ENCODE measurements at regions not wholly inside any gene's neighbourhood (a gene's known extent, or its start where the extent isn't known, plus 50 kb on each side); places are given as distances from the start of the nearest gene placed in this dataset.
A peak's percentile ranks its signal among the peaks of the same experiment; 100 is the strongest.
"Not testable (repeated sequence)": the region's sequence is repeated elsewhere in the genome, so short reads cannot be mapped to it uniquely, and the experiment has no call there.

DNA sequence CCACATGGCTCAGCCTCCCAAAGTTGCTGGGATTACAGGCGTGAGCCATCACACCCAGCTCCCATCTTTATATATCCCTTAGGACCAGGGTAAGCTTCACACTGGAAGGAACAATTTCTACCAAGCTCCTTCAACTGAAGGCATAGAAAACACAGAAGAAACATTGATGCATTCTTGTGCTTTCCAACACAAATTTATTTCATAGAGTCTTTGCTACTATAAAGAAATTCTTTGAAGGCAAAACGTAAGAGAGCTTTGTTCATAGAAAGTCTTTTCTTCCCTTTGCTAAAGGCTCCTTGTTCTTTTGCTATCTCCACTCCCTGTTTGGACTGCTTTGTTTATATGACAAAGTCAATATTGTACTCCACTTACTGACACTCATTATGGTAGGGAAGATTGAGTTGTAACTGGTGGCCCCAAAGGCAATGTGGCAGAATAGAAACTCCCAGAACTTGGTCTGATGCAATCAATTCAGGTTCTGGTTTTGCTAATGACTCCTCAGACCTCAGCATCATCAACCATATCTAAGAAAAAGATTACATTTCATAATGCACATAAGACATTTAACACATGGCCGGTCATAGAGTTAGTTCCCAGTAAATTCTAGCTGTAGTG, 97.4 kb upstream of the CLINT1 start:
- DNase-seq = peak; percentile 27

GRCh38 chr5:157955541-157956172, 96.7 kb upstream of the CLINT1 start:
- no peak for DNase-seq

DNA sequence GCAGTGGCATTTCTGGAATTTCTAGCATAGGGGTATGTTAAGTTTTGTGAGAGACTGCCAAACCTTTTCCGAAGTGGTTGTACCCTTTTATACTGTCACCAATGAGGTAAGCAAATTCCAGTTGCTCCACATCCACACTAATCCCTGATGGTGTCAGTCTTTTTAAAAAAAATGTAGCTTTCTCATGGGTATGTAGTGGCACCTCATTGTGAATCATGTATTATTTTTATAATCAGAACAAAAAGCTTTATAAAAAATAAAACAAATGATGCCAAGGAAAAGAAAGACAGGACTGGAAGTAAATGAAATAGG, 93.4 kb upstream of the CLINT1 start:
- DNase-seq = no peak

- DNase-seq = no peak
Measured at GRCh38 chr5:157951673-157952373, 92.9 kb upstream of the CLINT1 start.

DNA sequence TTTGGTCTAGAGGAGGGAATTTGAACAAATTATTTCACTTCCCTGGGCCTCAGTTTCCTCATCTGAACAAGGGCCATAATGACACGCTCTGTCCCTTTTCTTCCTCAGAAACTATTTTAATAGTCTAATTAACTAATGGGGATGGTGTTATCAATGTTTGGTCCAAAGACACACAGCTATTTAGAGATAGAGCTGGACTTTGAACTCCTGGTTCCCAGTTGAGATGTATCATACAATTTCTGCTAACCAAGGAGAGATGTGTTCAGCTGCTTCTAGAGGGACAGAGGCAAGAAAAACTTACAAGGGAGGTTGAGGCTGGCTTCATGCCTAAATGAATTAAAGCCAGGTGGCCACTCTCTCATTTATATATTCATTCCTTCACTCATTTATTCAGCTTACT, 90.6 kb upstream of the CLINT1 start:
- DNase-seq = no peak

- peak; percentile 81 for DNase-seq
Measured at GRCh38 chr5:157948738-157949410, 89.9 kb upstream of the CLINT1 start.

DNA sequence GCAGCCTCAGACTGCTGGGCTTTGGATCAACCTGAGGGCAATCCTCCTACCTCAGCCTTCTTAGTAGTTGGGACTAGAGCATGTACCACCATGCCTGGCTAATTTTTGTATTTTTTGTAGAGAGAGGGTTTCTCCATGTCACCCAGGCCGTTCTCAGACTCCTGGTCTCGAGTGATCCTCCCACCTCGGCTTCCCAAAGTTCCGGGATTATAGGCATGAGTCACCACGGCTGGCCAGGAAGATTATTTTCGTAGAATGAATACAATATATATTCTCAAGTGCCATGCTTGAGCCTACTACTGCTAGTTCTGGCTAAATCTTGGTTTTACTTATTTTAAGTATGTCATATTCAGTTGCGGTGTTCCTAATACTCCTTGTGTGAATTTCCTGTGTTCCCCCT, 88.2 kb upstream of the CLINT1 start:
- DNase-seq = no peak

GRCh38 chr5:157945822-157946221, 86.9 kb upstream of the CLINT1 start:
- not testable (repeated sequence) for DNase-seq

DNA sequence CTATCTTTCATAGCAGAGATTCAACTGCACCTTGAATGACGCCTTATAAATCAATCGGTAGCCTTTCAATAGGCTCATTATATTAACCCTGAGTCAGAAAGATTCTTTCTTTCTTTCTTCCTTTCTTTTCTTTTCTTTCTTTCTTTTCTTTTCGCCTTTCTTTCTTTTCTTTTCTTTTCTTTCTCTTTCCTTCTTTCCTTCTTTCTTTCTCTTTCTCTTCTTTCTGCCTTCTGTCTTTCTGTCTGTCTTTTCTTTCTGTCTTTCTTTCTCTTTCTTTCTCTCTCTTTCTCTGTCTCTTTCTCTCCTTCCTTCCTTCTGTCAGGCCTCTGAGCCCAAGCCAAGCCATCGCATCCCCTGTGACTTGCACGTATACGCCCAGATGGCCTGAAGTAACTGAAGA, 86.0 kb upstream of the CLINT1 start:
- DNase-seq = no peak

DNA sequence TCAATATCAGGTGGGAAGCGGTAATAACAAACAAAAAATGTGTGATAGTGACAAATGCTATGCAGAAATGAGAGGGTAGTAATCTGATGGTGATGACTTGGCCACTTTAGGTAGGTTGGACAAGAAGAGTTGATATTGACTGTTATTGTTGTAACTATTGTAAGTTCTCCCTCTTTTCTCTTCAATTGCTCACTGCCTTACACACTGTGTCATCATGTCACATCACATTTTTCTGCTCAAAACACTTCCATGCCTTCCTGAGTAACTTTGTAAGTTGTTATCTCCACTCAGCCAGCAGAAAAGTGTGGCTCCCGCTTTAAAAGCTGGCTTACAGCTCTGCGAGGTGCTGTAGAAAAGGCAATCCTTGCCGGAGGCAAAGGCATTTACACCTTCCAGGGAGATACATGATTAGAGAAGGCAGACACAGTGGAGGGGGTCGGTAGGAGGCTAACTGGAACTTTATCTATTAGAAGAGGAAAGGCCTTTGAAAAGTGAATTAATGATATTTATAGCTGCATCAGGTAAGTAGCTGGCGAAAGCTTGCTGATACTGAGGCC, 85.2 kb upstream of the CLINT1 start:
- no peak for DNase-seq

GRCh38 chr5:157942595-157942994, 83.7 kb upstream of the CLINT1 start:
- no peak for DNase-seq

- no peak for DNase-seq
Measured at GRCh38 chr5:157941616-157942015, 82.7 kb upstream of the CLINT1 start.

GRCh38 chr5:157938101-157938500, 79.2 kb upstream of the CLINT1 start:
- not testable (repeated sequence) for DNase-seq

GRCh38 chr5:157936776-157937501, 78.0 kb upstream of the CLINT1 start:
- DNase-seq = not testable (repeated sequence)

GRCh38 chr5:157934600-157934999, 75.7 kb upstream of the CLINT1 start:
- DNase-seq = no peak

DNA sequence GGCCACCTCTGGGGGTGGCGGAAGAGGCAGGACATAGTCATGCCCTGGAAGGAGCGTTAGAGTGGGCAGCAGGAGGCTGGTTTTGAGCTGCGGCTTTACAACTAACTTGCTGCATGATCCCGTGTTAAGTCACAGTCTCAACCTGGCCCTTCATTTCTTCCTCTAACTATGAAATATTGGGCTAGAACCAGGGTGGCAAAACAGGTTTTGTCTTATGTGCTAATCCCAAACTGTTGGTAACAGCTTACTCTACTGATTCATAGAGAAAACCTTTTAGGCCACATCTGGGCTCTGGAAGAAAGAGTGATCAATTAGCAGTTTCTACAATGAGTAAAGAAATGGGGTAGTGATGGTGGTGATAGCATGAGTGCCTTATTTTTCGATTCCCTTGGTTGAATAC, 74.1 kb upstream of the CLINT1 start:
- DNase-seq = no peak

DNA sequence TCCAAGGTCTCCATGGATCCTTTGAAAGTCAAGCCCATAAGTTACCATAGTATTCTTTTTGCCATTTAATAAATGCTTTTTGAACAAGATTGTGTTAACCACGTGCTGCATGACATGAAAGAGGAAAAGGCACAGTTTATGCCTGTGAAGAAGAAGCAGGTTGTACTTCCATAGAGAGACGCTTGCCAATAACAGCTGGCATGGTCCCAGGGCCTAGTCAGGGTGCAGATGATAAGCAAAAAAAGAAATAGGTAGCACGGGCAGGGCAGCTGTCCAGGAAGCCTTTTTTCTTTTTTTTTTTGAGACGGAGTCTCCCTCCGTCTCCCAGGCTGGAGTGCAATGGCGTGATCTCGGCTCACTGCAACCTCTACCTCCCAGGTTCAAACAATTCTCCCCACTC, 71.8 kb upstream of the CLINT1 start:
- DNase-seq = no peak

GRCh38 chr5:157926977-157927376, 68.0 kb upstream of the CLINT1 start:
- no peak for DNase-seq

- DNase-seq = no peak
Measured at GRCh38 chr5:157925786-157926671, 67.1 kb upstream of the CLINT1 start.

- no peak for DNase-seq
Measured at GRCh38 chr5:157924931-157925729, 66.2 kb upstream of the CLINT1 start.

GRCh38 chr5:157924490-157924889, 65.5 kb upstream of the CLINT1 start:
- DNase-seq = no peak

Data from activated CD4-positive, alpha-beta T cell treated with anti-CD3 and anti-CD28 coated beads, Interleukin-2, Interleukin-6, amounts not matched to agents 100 ng/mL and 50 ng/mL, durations not matched to agents 16 hours and 8 hours (primary cell).